Heart left ventricle (tissue), 16 donors: ENCODE measurements at regions not wholly inside any gene's neighbourhood (a gene's known extent, or its start where the extent isn't known, plus 50 kb on each side); places are given as distances from the start of the nearest gene placed in this dataset.

Experiments used
- ATAC-seq, 4 donors: fragments of 200-7000 bp; cut with Tn5 transposase; one replicate each; pipeline ENCODE4 v1.9.1; 2020 to 2022; ENCODE audit warnings: moderate library complexity in 4 of 4, mild to moderate bottlenecking in 3 of 4, moderate number of reproducible peaks in 1 of 4
- DNase-seq, 5 donors: peaks; one replicate each; pipeline ENCODE4 v3.0.0-alpha.2; 2020
- H3K27ac ChIP-seq, 12 donors: fragments of 200-600 bp; sonication (generic) in 4 of 12; one replicate each; pipeline versions ENCODE4 v1.5.0 to v1.8.0; 2016 to 2022; ENCODE audit warnings: mild to moderate bottlenecking in 2 of 12
- H3K27me3 ChIP-seq, 9 donors: fragments of 200-600 bp; sonication (generic) in 2 of 9; one replicate each; pipeline versions ENCODE4 v1.5.1 to v1.8.0; 2016 to 2022; ENCODE audit warnings: mild to moderate bottlenecking in 3 of 9
- H3K36me3 ChIP-seq, 9 donors: fragments of 200-600 bp; sonication (generic) in 2 of 9; one replicate each; pipeline versions ENCODE4 v1.5.0 to v1.8.0; 2018 to 2022; ENCODE audit warnings: mild to moderate bottlenecking in 2 of 9
- H3K4me1 ChIP-seq, 12 donors: fragments of 200-600 bp; sonication (generic) in 4 of 12; one replicate each; pipeline versions ENCODE4 v1.5.0 to v1.8.0; 2016 to 2022; ENCODE audit warnings: mild to moderate bottlenecking in 3 of 12
- H3K4me3 ChIP-seq, 12 donors: fragments of 200-600 bp; sonication (generic) in 4 of 12; one replicate each; pipeline versions ENCODE4 v1.5.0 to v1.8.0; 2017 to 2022; ENCODE audit warnings: mild to moderate bottlenecking in 9 of 12, moderate library complexity in 4 of 12
- H3K9me3 ChIP-seq, 12 donors: fragments of 200-600 bp; sonication (generic) in 4 of 12; one replicate each; pipeline versions ENCODE4 v1.5.0 to v1.8.0; 2016 to 2022; ENCODE audit warnings: mild to moderate bottlenecking in 1 of 12
- CTCF ChIP-seq, 12 donors: fragments of 200-600 bp; sonication (generic) in 4 of 12; IDR thresholded peaks; one replicate each; pipeline versions ENCODE4 v1.5.0 to v1.8.0; 2018 to 2022; ENCODE audit warnings: antibody characterized with exemption in 12 of 12, mild to moderate bottlenecking in 5 of 12
- POLR2A ChIP-seq, 2 donors: fragments of 450-650 bp; IDR thresholded peaks; one replicate each; pipeline ENCODE4 v1.6.1; 2017; ENCODE audit warnings: antibody characterized with exemption in 2 of 2, mild to moderate bottlenecking in 2 of 2, moderate library complexity in 2 of 2
- WGBS, 4 donors: extraction: QIAGEN DNeasy Blood & Tissue Kit in 2 of 4; methylation state at CpG; one replicate each; pipeline versions ENCODE4 v1.1.5 to v1.1.7; 2013 to 2018; 5-methylcytosine and 5-hydroxymethylcytosine counted together
- intact Hi-C, 10 donors: fragments of 100-400 bp; cut with DNase I; formaldehyde crosslinking; loops; one replicate each; pipeline versions ENCODE4 v1.11.1 to v1.14.2; 2022
- donor health status: ischemic (EF 13 %, LVEDD 7.1; RV severe dilation, severe dysfunction).
- donor health status: healthy with polysubstance abuse.
- donor health status: DM: no; HTN: yes; CAD: no.
- donor health status: DM: no; HTN: no; CAD: no.
- donor health status: ischemic (EF 25% LVEDD 6.9; RV normal size, moderate dysfunction).
- donor health status: ischemic (EF 25% LVEDD 5.7; RV mildly dilated, moderate dysfunction).
- donor health status: healthy.
- donor health status: DM: yes; HTN: yes; CAD: no.
- donor health status: ischemic (EF 35%, LVEDD 5.7; RV mildly dilated, moderate dysfunction).
- donor health status: nonischemic (EF 11% LVEDD 7.7; RV severe dilation, severe dysfunction).
- donor health status: DM: yes; HTN: yes; CAD: no.
- donor health status: PGD.
- donor health status: ischemic (EF 29% LVEDD 5.4; RV normal size, mild dysfunction).
- donor health status: nonischemic (EF 23%, LVEDD 6.1; RV moderate dilation, normal function).

- TF ChIP-seq POLR2A (IDR thresholded peaks at IDR 0.05) (no peak), CTCF (IDR thresholded peaks at IDR 0.05) (no peak)
- no peaks in the 10 kb centered on the region for H3K27me3 ChIP-seq
- ATAC-seq, result no peak
- H3K36me3 ChIP-seq, result no peaks in the 10 kb centered on the region
- 76 to 82% (median 79%) methylated on average over 6 of the region's 6 CpGs for WGBS, 4 donors
- H3K27ac ChIP-seq, result no peak overlapping the region
- H3K4me3 ChIP-seq, result no peak overlapping the region
- no peak for DNase-seq
- intact Hi-C loops, result no loop called here
- no peaks in the 10 kb centered on the region for H3K9me3 ChIP-seq
- H3K4me1 ChIP-seq, result no peaks in the 10 kb centered on the region
Observed at GRCh38 chr2:57740891-57741290, 305.7 kb upstream of the VRK2 start.

GRCh38 chr2:57753636-57754035 lies 293.0 kb upstream of the VRK2 start:
- DNase-seq (no peak), ATAC-seq (no peak)
- Histone ChIP-seq H3K9me3 (no peaks in the 10 kb centered on the region), H3K27ac (no peak overlapping the region), H3K4me1 (no peaks in the 10 kb centered on the region), H3K36me3 (no peaks in the 10 kb centered on the region), H3K4me3 (no peak overlapping the region), H3K27me3 (no peaks in the 10 kb centered on the region)
- 74 to 89% (median 81%) methylated on average over 1 of the region's 1 CpG for WGBS, 4 donors
- TF ChIP-seq POLR2A (IDR thresholded peaks at IDR 0.05), result no peak
- TF ChIP-seq CTCF (IDR thresholded peaks at IDR 0.05), result no peak
- intact Hi-C loops, result no loop called here

GRCh38 chr2:57758686-57759085 lies 287.9 kb upstream of the VRK2 start:
- DNase-seq (no peak), ATAC-seq (no peak)
- Histone ChIP-seq H3K4me1 (peaks cover 0 to 13% (median 8%) of the 10 kb centered on the region in 12 donors), H3K27me3 (peaks cover 0 to 8% (median 0%) of the 10 kb centered on the region in 9 donors), H3K36me3 (no peaks in the 10 kb centered on the region), H3K27ac (no peak overlapping the region), H3K9me3 (no peaks in the 10 kb centered on the region), H3K4me3 (no peak overlapping the region)
- 69 to 76% (median 71%) methylated on average over 2 of the region's 2 CpGs for WGBS, 4 donors
- TF ChIP-seq POLR2A (IDR thresholded peaks at IDR 0.05) (no peak), CTCF (IDR thresholded peaks at IDR 0.05) (no peak)
- intact Hi-C loops, result loop anchor here in 1 of 10 donors (5.0 kb wide), 1 partner anchor 689 kb away; no protein-coding TSS in a partner anchor

- Histone ChIP-seq H3K36me3 (no peaks in the 10 kb centered on the region), H3K27ac (no peak overlapping the region), H3K4me3 (no peak overlapping the region), H3K4me1 (peaks cover 0 to 13% (median 8%) of the 10 kb centered on the region in 12 donors), H3K9me3 (no peaks in the 10 kb centered on the region), H3K27me3 (peaks cover 0 to 8% (median 0%) of the 10 kb centered on the region in 9 donors)
- ATAC-seq (no peak), DNase-seq (no peak)
- TF ChIP-seq POLR2A (IDR thresholded peaks at IDR 0.05), result no peak
- no peak for TF ChIP-seq CTCF (IDR thresholded peaks at IDR 0.05)
- intact Hi-C loops, result loop anchor here in 1 of 10 donors (5.0 kb wide), 1 partner anchor 688 kb away; no protein-coding TSS in a partner anchor
- WGBS, 4 donors, result 35 to 38% (median 38%) methylated on average over 5 of the region's 5 CpGs
Observed at GRCh38 chr2:57759131-57759530, 287.5 kb upstream of the VRK2 start.
